ENCODE measurements at regions not wholly inside any gene's neighbourhood (a gene's known extent, or its start where the extent isn't known, plus 50 kb on each side); places are given as distances from the start of the nearest gene placed in this dataset.
"Not testable (repeated sequence)": the region's sequence is repeated elsewhere in the genome, so short reads cannot be mapped to it uniquely, and the experiment has no call there.

- no peaks in the 10 kb centered on the region for H3K36me3 Mint-ChIP-seq
- POLR2A ChIA-PET: no interaction called here
- CTCF ChIA-PET: no interaction called here
Observed at GRCh38 chr5:17978954-17979353, 344.7 kb downstream of the TAF11L14 start.

GRCh38 chr5:17982626-17983025 lies 348.4 kb downstream of the TAF11L14 start:
- H3K4me3 Mint-ChIP-seq; DNase-seq; CTCF ChIA-PET; POLR2A ChIA-PET; H3K4me1 Mint-ChIP-seq (ENCODE audit: low read depth); intact Hi-C loops (cut with micrococcal nuclease); H3K27me3 Mint-ChIP-seq; H3K27ac Mint-ChIP-seq; H3K36me3 Mint-ChIP-seq: not testable (repeated sequence)
- H3K9me3 Mint-ChIP-seq: peaks cover 11% of the 10 kb centered on the region

More at GRCh38 chr5:17978954-17979353, 344.7 kb downstream of the TAF11L14 start:
- Mint-ChIP-seq H3K4me1 (ENCODE audit: low read depth) (no peaks in the 10 kb centered on the region), H3K4me3 (no peak overlapping the region), H3K27me3 (no peaks in the 10 kb centered on the region), H3K9me3 (peaks cover 22% of the 10 kb centered on the region), H3K27ac (no peak overlapping the region)
- intact Hi-C loops (cut with micrococcal nuclease): no loop called here
- no peak for DNase-seq

- Mint-ChIP-seq H3K9me3 (peaks cover 4% of the 10 kb centered on the region), H3K27ac (no peak overlapping the region), H3K36me3 (no peaks in the 10 kb centered on the region), H3K27me3 (no peaks in the 10 kb centered on the region), H3K4me1 (ENCODE audit: low read depth) (no peaks in the 10 kb centered on the region), H3K4me3 (no peak overlapping the region)
- ChIA-PET POLR2A (no interaction called here), CTCF (no interaction called here)
- intact Hi-C loops (cut with micrococcal nuclease): no loop called here
- DNase-seq: no peak
Observed at GRCh38 chr5:17989036-17989435, 354.8 kb downstream of the TAF11L14 start.

DNA sequence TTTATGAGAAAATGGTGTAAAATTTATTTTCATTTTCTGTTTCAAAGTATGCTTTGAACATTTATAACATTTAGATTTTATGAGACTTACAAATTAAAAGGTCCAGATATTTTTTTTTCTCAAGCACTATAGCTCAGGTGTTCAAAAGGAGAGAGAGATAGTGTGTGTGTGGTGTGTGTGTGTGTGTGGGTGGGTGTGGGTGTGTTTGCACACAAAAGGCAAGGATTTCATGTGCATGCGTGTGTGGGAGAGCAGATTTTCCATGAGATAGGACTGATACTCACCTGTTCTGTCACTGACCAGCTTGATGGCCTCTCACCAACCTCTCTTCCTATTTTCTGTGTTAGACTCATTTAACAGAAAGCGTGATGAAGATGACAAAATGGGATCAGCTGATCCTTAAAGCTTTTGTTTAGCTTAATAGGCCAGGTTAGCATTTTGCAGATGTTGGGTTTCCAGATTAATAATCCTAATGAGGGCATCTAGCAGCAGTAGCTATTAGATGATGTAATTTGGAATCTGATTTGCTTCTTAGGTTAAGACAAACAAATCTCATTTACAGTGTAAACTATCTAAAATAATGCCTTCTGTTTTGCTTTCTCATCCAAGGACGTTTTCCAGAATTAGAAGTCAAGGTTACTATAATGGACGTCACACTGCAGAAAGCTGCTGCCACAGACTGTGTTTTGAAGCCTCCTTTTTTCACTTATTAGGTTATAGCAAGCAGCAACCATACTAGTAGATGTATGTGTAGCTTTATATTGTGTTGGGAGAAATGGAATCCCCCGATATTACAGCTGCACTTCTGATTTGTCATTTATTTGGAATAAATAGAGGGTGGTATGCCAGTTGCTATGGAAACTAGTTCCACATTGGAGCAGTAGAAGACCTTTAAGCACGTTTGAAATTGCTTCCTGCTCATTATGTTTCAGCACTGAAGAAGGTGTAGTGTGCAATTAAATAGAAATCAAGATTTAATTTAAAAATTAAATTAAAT lies 355.6 kb downstream of the TAF11L14 start:
- Mint-ChIP-seq H3K27ac (no peak overlapping the region), H3K4me3 (no peak overlapping the region), H3K27me3 (no peaks in the 10 kb centered on the region), H3K9me3 (peaks cover 4% of the 10 kb centered on the region), H3K36me3 (no peaks in the 10 kb centered on the region), H3K4me1 (ENCODE audit: low read depth) (no peaks in the 10 kb centered on the region)
- intact Hi-C loops (cut with micrococcal nuclease): no loop called here
- ChIA-PET CTCF (no interaction called here), POLR2A (interaction anchor here (0.6 kb wide), 2 partner anchors 27 to 1021 kb away, joined by 3 to 4 read pairs; no protein-coding TSS in a partner anchor)
- no peak for DNase-seq

GRCh38 chr5:17991775-17992174 lies 357.5 kb downstream of the TAF11L14 start:
- intact Hi-C loops (cut with micrococcal nuclease): no loop called here
- POLR2A ChIA-PET: no interaction called here
- Mint-ChIP-seq H3K27me3 (no peaks in the 10 kb centered on the region), H3K27ac (no peak overlapping the region), H3K9me3 (peaks cover 4% of the 10 kb centered on the region), H3K4me3 (no peak overlapping the region), H3K4me1 (ENCODE audit: low read depth) (no peaks in the 10 kb centered on the region), H3K36me3 (no peaks in the 10 kb centered on the region)
- no peak for DNase-seq
- CTCF ChIA-PET: no interaction called here

DNA sequence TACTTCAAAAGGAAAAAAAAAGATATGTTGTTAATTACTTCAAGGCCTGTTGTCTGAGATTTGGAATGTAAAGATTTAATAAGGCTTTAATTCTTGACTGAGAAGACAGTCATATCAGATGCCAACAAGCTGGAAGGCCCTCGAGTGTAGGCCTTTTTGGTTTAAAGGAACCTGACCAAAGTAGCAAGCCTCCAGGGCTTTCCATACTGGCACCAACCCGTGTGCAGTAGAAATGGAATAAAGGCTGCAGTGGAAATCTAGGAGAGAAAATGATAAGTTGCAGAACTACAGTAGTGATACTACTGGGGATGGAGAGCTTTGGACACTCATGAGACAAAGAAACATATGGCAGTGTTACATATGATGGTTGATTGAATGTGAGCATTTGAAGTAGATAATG lies 358.0 kb downstream of the TAF11L14 start:
- Mint-ChIP-seq H3K27ac (no peak overlapping the region), H3K9me3 (peaks cover 4% of the 10 kb centered on the region), H3K4me1 (ENCODE audit: low read depth) (no peaks in the 10 kb centered on the region), H3K36me3 (no peaks in the 10 kb centered on the region), H3K27me3 (no peaks in the 10 kb centered on the region), H3K4me3 (no peak overlapping the region)
- DNase-seq: no peak
- CTCF ChIA-PET: no interaction called here
- POLR2A ChIA-PET: no interaction called here
- intact Hi-C loops (cut with micrococcal nuclease): no loop called here

GRCh38 chr5:17995997-17996396 lies 361.7 kb downstream of the TAF11L14 start:
- H3K4me1 Mint-ChIP-seq (ENCODE audit: low read depth): no peaks in the 10 kb centered on the region
- POLR2A ChIA-PET: no interaction called here
- no peaks in the 10 kb centered on the region for H3K27me3 Mint-ChIP-seq

GRCh38 chr5:17999858-18000257 lies 365.6 kb downstream of the TAF11L14 start:
- H3K4me1 Mint-ChIP-seq (ENCODE audit: low read depth): no peaks in the 10 kb centered on the region
- no peak for DNase-seq
- peaks cover 18% of the 10 kb centered on the region for H3K9me3 Mint-ChIP-seq
- intact Hi-C loops (cut with micrococcal nuclease): no loop called here
- CTCF ChIA-PET: no interaction called here
- no peak overlapping the region for H3K4me3 Mint-ChIP-seq
- H3K36me3 Mint-ChIP-seq: no peaks in the 10 kb centered on the region
- no peak overlapping the region for H3K27ac Mint-ChIP-seq
- no peaks in the 10 kb centered on the region for H3K27me3 Mint-ChIP-seq
- POLR2A ChIA-PET: no interaction called here

More at GRCh38 chr5:17995997-17996396, 361.7 kb downstream of the TAF11L14 start:
- H3K4me3 Mint-ChIP-seq: no peak overlapping the region
- no peaks in the 10 kb centered on the region for H3K36me3 Mint-ChIP-seq
- CTCF ChIA-PET: no interaction called here
- H3K27ac Mint-ChIP-seq: no peak overlapping the region
- peaks cover 5% of the 10 kb centered on the region for H3K9me3 Mint-ChIP-seq
- intact Hi-C loops (cut with micrococcal nuclease): no loop called here
- DNase-seq: no peak

DNA sequence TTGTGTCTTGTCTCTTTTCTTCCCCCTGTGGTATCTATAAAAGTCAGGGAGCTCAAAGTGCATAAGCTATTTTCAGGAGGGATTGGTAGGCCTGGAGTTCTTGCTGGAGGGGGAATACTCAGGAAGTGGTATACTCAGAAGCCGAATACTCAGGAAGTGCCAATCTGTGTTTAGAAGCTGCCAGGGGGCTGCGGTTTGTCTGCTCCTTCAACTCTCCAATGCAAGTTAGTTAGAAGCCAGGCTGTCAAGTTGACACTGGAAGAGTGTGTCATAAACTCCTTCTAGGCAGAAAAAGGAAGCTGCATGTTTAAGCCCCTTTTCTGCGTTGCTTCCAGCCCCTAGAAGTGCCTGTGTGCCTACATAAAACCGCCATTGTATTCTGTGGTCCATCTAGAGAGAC lies 366.5 kb downstream of the TAF11L14 start:
- no peak for DNase-seq
- CTCF ChIA-PET: no interaction called here
- Mint-ChIP-seq H3K27me3 (no peaks in the 10 kb centered on the region), H3K9me3 (peaks cover 23% of the 10 kb centered on the region), H3K27ac (no peak overlapping the region), H3K4me3 (no peak overlapping the region), H3K36me3 (no peaks in the 10 kb centered on the region), H3K4me1 (ENCODE audit: low read depth) (no peaks in the 10 kb centered on the region)
- intact Hi-C loops (cut with micrococcal nuclease): no loop called here
- POLR2A ChIA-PET: no interaction called here

DNA sequence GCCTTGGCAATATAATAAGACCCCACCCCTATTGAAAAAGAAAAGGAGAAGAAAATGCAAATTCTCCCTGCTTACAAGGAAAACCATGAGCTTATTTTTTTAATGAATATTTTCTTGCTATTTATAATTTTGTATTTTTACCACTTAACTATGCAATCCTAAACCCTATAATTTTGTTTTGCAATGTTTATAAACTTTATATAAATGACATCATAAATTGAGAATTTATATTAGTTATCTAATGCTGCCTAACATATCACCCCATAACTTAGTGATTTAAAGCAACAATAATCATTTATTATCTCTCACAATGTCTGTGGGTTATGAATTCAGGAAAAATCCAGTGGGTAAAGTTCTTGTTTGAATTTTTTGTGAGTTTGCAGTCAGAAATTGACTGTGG lies 369.1 kb downstream of the TAF11L14 start:
- Mint-ChIP-seq H3K4me3 (no peak overlapping the region), H3K27me3 (no peaks in the 10 kb centered on the region), H3K27ac (no peak overlapping the region), H3K9me3 (peaks cover 20% of the 10 kb centered on the region), H3K36me3 (no peaks in the 10 kb centered on the region), H3K4me1 (ENCODE audit: low read depth) (no peaks in the 10 kb centered on the region)
- intact Hi-C loops (cut with micrococcal nuclease): no loop called here
- DNase-seq: no peak
- ChIA-PET CTCF (no interaction called here), POLR2A (no interaction called here)

DNA sequence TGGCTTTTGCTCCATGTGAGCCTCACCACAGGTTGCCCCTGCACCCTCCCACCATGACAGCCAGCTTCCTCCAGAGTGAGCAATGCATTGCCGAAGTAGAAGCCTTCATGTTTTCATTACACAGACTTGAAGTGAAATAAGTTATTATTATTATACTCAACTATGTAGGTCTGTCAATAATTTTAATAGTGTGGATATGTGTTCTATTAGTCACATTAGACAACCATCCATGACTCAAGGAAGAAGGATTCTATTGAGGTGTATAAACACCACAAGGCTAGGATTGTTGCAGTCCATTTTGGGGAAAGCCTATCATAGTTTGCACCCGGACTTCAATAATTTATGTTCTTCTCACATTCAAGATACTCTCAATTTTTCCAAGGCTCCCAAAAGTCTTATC lies 369.5 kb downstream of the TAF11L14 start:
- Mint-ChIP-seq H3K36me3 (no peaks in the 10 kb centered on the region), H3K9me3 (peaks cover 21% of the 10 kb centered on the region), H3K27me3 (no peaks in the 10 kb centered on the region), H3K4me1 (ENCODE audit: low read depth) (no peaks in the 10 kb centered on the region), H3K27ac (no peak overlapping the region), H3K4me3 (no peak overlapping the region)
- CTCF ChIA-PET: no interaction called here
- POLR2A ChIA-PET: no interaction called here
- intact Hi-C loops (cut with micrococcal nuclease): no loop called here
- DNase-seq: no peak

- DNase-seq; H3K4me3 Mint-ChIP-seq; POLR2A ChIA-PET; intact Hi-C loops (cut with micrococcal nuclease); H3K4me1 Mint-ChIP-seq (ENCODE audit: low read depth); CTCF ChIA-PET; H3K27me3 Mint-ChIP-seq; H3K36me3 Mint-ChIP-seq; H3K27ac Mint-ChIP-seq: not testable (repeated sequence)
- H3K9me3 Mint-ChIP-seq: peaks cover 29% of the 10 kb centered on the region
Observed at GRCh38 chr5:18006235-18006634, 372.0 kb downstream of the TAF11L14 start.

DNA sequence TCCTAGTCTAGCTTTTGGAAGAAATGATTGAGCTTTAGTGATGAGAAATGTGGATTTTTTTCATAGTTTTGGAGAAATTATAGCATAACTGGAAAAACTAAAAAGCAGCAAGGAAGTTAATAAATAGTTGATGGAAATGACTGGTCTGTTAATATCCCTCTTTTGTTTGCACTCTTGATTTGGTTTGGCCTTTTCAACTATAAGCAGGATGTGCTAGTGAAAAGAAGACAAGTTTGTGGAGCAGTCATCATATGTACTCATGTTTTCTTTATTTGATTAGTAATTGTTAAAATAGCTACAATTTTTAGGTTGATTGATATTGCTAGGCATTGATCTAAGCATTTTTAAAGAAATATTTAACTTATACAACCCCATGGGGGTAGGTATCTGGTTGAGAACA lies 374.7 kb downstream of the TAF11L14 start:
- H3K36me3 Mint-ChIP-seq: no peaks in the 10 kb centered on the region
- H3K4me1 Mint-ChIP-seq (ENCODE audit: low read depth): no peaks in the 10 kb centered on the region
- DNase-seq: no peak
- peaks cover 19% of the 10 kb centered on the region for H3K9me3 Mint-ChIP-seq
- CTCF ChIA-PET: no interaction called here
- intact Hi-C loops (cut with micrococcal nuclease): no loop called here
- H3K27ac Mint-ChIP-seq: no peak overlapping the region
- POLR2A ChIA-PET: no interaction called here
- H3K27me3 Mint-ChIP-seq: no peaks in the 10 kb centered on the region
- no peak overlapping the region for H3K4me3 Mint-ChIP-seq

Measured in activated CD4-positive, alpha-beta memory T cell treated with anti-CD3 and anti-CD28 coated beads for 36 hours (primary cell).